Right lobe of liver (tissue), 6 donors: ENCODE measurements at regions not wholly inside any gene's neighbourhood (a gene's known extent, or its start where the extent isn't known, plus 50 kb on each side); places are given as distances from the start of the nearest gene placed in this dataset.
A peak's percentile ranks its signal among the peaks of the same experiment; 100 is the strongest.

ENCODE experiments used
- ATAC-seq, 4 donors: fragments of 200-7000 bp; cut with Tn5 transposase; one replicate each; pipeline ENCODE4 v1.9.1; 2020; ENCODE audit warnings: mild to moderate bottlenecking in 4 of 4, moderate library complexity in 4 of 4
- DNase-seq, 3 donors: peaks; one replicate each; pipeline ENCODE4 v3.0.0-alpha.2; 2020
- H3K27ac ChIP-seq, 3 donors: fragments of 200-600 bp; one replicate each; pipeline ENCODE4 v1.8.0; 2022
- H3K27me3 ChIP-seq, 2 donors: fragments of 200-600 bp; one replicate each; pipeline ENCODE4 v1.8.0; 2022
- H3K36me3 ChIP-seq, 4 donors: fragments of 200-600 bp; sonication (generic) in 1 of 4; one replicate each; pipeline versions ENCODE4 v1.5.1 to v1.8.0; 2017 to 2022; ENCODE audit warnings: control low read depth in 1 of 4
- H3K4me1 ChIP-seq, 4 donors: fragments of 200-600 bp; sonication (generic) in 1 of 4; one replicate each; pipeline versions ENCODE4 v1.5.1 to v1.8.0; 2017 to 2022; ENCODE audit warnings: control low read depth in 1 of 4
- H3K4me3 ChIP-seq, 3 donors: fragments of 200-600 bp; one replicate each; pipeline ENCODE4 v1.8.0; 2022
- H3K9me3 ChIP-seq, 4 donors: fragments of 200-600 bp; sonication (generic) in 1 of 4; one replicate each; pipeline versions ENCODE4 v1.5.1 to v1.8.0; 2017 to 2022; ENCODE audit warnings: control low read depth in 1 of 4
- CTCF ChIP-seq, 4 donors: fragments of 200-600 bp in 3 of 4; fragments of 450-650 bp in 1 of 4; IDR thresholded peaks; one replicate each; pipeline versions ENCODE4 v1.5.1 to v1.8.0; 2016 to 2022; ENCODE audit warnings: antibody characterized with exemption in 4 of 4, mild to moderate bottlenecking in 2 of 4
- POLR2A ChIP-seq: fragments of 450-650 bp; IDR thresholded peaks from one replicate; pipeline ENCODE4 v1.6.1; 2017; ENCODE audit warnings: antibody characterized with exemption, mild to moderate bottlenecking
- WGBS: methylation state at CpG from one replicate; pipeline ENCODE4 v1.1.6; 2018; ENCODE audit warnings: low coverage, low lambda C conversion rate; ENCODE audit not compliant: insufficient coverage; ENCODE audit errors: missing lambda C conversion rate; 5-methylcytosine and 5-hydroxymethylcytosine counted together
- intact Hi-C, 2 donors: fragments of 100-400 bp; cut with DNase I; formaldehyde crosslinking; loops; one replicate each; pipeline versions ENCODE4 v1.11.2 to v1.14.1; 2022
- donor health status: DM: no; HTN: yes; CAD: no.
- donor health status: DM: no; HTN: no; CAD: no.
- donor health status: DM: no; HTN: no; CAD: no.
- donor health status: DM: no; HTN: yes; CAD: no.
- donor health status: DM: no; HTN: yes; CAD: no.

GRCh38 chr6:126245077-126245476, 94.8 kb upstream of the CENPW start:
- intact Hi-C loops: no loop called here

GRCh38 chr6:126252154-126252553, 87.8 kb upstream of the CENPW start:
- no CpG with 5 or more reads among the region's 2 CpGs for WGBS

More at GRCh38 chr6:126245077-126245476, 94.8 kb upstream of the CENPW start:
- DNase-seq: no peak
- WGBS: 62% methylated on average over 1 of the region's 1 CpG
- H3K36me3 ChIP-seq: no peaks in the 10 kb centered on the region
- H3K4me1 ChIP-seq: no peaks in the 10 kb centered on the region
- ATAC-seq: no peak
- H3K27ac ChIP-seq: no peak overlapping the region
- no peaks in the 10 kb centered on the region for H3K9me3 ChIP-seq
- H3K4me3 ChIP-seq: no peak overlapping the region
- TF ChIP-seq POLR2A: no peak
- TF ChIP-seq CTCF (IDR thresholded peaks at IDR 0.05): no peak
- H3K27me3 ChIP-seq: no peaks in the 10 kb centered on the region

GRCh38 chr6:126253431-126253830, 86.5 kb upstream of the CENPW start:
- no peak for TF ChIP-seq POLR2A
- no peak for TF ChIP-seq CTCF (IDR thresholded peaks at IDR 0.05)
- H3K9me3 ChIP-seq: no peaks in the 10 kb centered on the region
- intact Hi-C loops: no loop called here
- H3K4me3 ChIP-seq: no peak overlapping the region
- no peak overlapping the region for H3K27ac ChIP-seq
- DNase-seq (no peak), ATAC-seq (no peak)
- H3K4me1 ChIP-seq: no peaks in the 10 kb centered on the region
- no peaks in the 10 kb centered on the region for H3K36me3 ChIP-seq
- WGBS: 83% methylated on average over 2 of the region's 2 CpGs
- H3K27me3 ChIP-seq: no peaks in the 10 kb centered on the region

More at GRCh38 chr6:126252154-126252553, 87.8 kb upstream of the CENPW start:
- Histone ChIP-seq H3K9me3 (no peaks in the 10 kb centered on the region), H3K4me1 (no peaks in the 10 kb centered on the region), H3K27me3 (no peaks in the 10 kb centered on the region), H3K36me3 (no peaks in the 10 kb centered on the region), H3K4me3 (no peak overlapping the region), H3K27ac (no peak overlapping the region)
- no peak for DNase-seq
- intact Hi-C loops: no loop called here
- ATAC-seq: no peak
- TF ChIP-seq POLR2A (no peak), CTCF (IDR thresholded peaks at IDR 0.05) (no peak)

- intact Hi-C loops: no loop called here
- Histone ChIP-seq H3K9me3 (no peaks in the 10 kb centered on the region), H3K4me1 (no peaks in the 10 kb centered on the region), H3K27me3 (no peaks in the 10 kb centered on the region), H3K27ac (no peak overlapping the region), H3K36me3 (no peaks in the 10 kb centered on the region), H3K4me3 (no peak overlapping the region)
- ATAC-seq (peak in 1 of 4 donors; percentile 20), DNase-seq (no peak)
- 100% methylated on average over 7 of the region's 18 CpGs for WGBS
- TF ChIP-seq CTCF (IDR thresholded peaks at IDR 0.05) (no peak), POLR2A (no peak)
These were observed 81.8 kb upstream of the CENPW start for GRCh38 chr6:126258150-126258549.
